ENCODE measurements at regions not wholly inside any gene's neighbourhood (a gene's known extent, or its start where the extent isn't known, plus 50 kb on each side); places are given as distances from the start of the nearest gene placed in this dataset.

- TF ChIP-seq, protein P1, sequence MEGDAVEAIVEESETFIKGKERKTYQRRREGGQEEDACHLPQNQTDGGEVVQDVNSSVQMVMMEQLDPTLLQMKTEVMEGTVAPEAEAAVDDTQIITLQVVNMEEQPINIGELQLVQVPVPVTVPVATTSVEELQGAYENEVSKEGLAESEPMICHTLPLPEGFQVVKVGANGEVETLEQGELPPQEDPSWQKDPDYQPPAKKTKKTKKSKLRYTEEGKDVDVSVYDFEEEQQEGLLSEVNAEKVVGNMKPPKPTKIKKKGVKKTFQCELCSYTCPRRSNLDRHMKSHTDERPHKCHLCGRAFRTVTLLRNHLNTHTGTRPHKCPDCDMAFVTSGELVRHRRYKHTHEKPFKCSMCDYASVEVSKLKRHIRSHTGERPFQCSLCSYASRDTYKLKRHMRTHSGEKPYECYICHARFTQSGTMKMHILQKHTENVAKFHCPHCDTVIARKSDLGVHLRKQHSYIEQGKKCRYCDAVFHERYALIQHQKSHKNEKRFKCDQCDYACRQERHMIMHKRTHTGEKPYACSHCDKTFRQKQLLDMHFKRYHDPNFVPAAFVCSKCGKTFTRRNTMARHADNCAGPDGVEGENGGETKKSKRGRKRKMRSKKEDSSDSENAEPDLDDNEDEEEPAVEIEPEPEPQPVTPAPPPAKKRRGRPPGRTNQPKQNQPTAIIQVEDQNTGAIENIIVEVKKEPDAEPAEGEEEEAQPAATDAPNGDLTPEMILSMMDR (IDR thresholded peaks at IDR 0.05), result no peak
- H3K36me3 ChIP-seq, result no peaks in the 10 kb centered on the region
- intact Hi-C loops (cut with DNase I), result no loop called here
- no peak for DNase-seq (ENCODE audit: low spot score in 2 of 2)
- no peaks in the 10 kb centered on the region for H3K4me1 ChIP-seq
- H3K9me3 ChIP-seq, result no peaks in the 10 kb centered on the region
- no peak overlapping the region for H3K27ac ChIP-seq
- H3K4me3 ChIP-seq, result no peak overlapping the region
- no peaks in the 10 kb centered on the region for H3K27me3 ChIP-seq
Measured at GRCh38 chrX:5142644-5143043, 1086.0 kb downstream of the NLGN4X start.

GRCh38 chrX:5122181-5122678 lies 1106.4 kb downstream of the NLGN4X start:
- intact Hi-C loops (cut with DNase I), result no loop called here
- TF ChIP-seq, protein P1 (IDR thresholded peaks at IDR 0.05), result no peak
- no peak overlapping the region for H3K4me3 ChIP-seq
- no peaks in the 10 kb centered on the region for H3K4me1 ChIP-seq
- H3K9me3 ChIP-seq, result no peaks in the 10 kb centered on the region
- no peaks in the 10 kb centered on the region for H3K27me3 ChIP-seq
- DNase-seq (ENCODE audit: low spot score in 2 of 2), result no peak
- no peak overlapping the region for H3K27ac ChIP-seq
- H3K36me3 ChIP-seq, result no peaks in the 10 kb centered on the region

DNA sequence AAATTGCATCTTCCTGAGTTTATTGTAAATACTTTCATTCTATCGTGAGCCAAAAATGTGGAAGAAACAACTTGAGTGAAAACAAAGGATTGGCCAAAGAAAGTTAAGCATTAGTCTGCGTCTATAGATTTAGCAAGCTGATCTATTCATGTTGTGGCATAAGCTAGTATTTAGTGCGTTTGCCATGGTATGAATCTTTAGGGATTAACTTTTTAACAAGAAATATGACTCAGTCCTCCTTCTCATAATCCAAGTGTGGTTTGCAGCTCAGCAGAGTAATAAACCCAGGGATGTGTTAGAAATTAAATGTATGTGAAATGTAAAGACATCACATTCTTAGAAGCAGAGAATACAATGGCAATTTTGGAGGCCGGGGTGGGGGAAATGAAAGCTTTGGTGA lies 1110.9 kb downstream of the NLGN4X start:
- H3K27ac ChIP-seq, result no peak overlapping the region
- no peaks in the 10 kb centered on the region for H3K4me1 ChIP-seq
- TF ChIP-seq, protein P1 (IDR thresholded peaks at IDR 0.05), result no peak
- intact Hi-C loops (cut with DNase I), result no loop called here
- H3K9me3 ChIP-seq, result no peaks in the 10 kb centered on the region
- H3K4me3 ChIP-seq, result no peak overlapping the region
- no peaks in the 10 kb centered on the region for H3K36me3 ChIP-seq
- no peak for DNase-seq (ENCODE audit: low spot score in 2 of 2)
- H3K27me3 ChIP-seq, result no peaks in the 10 kb centered on the region

- Histone ChIP-seq H3K9me3 (no peaks in the 10 kb centered on the region), H3K4me1 (no peaks in the 10 kb centered on the region), H3K36me3 (no peaks in the 10 kb centered on the region), H3K27me3 (no peaks in the 10 kb centered on the region), H3K4me3 (no peak overlapping the region), H3K27ac (no peak overlapping the region)
- intact Hi-C loops (cut with DNase I), result loop anchor here (2.0 kb wide), 1 partner anchor 566 kb away; no protein-coding TSS in a partner anchor
- DNase-seq (ENCODE audit: low spot score in 2 of 2), result no peak
- TF ChIP-seq, protein P1 (IDR thresholded peaks at IDR 0.05), result peak in 1 of 3 experiments; percentile 48
Measured at GRCh38 chrX:5113128-5113527, 1115.5 kb downstream of the NLGN4X start.

GRCh38 chrX:5100004-5100403 lies 1128.7 kb downstream of the NLGN4X start:
- no peak for DNase-seq (ENCODE audit: low spot score in 2 of 2)
- intact Hi-C loops (cut with DNase I), result no loop called here
- Histone ChIP-seq H3K9me3 (no peaks in the 10 kb centered on the region), H3K27me3 (no peaks in the 10 kb centered on the region), H3K4me1 (no peaks in the 10 kb centered on the region), H3K4me3 (no peak overlapping the region), H3K27ac (no peak overlapping the region), H3K36me3 (no peaks in the 10 kb centered on the region)
- TF ChIP-seq, protein P1 (IDR thresholded peaks at IDR 0.05), result no peak

DNA sequence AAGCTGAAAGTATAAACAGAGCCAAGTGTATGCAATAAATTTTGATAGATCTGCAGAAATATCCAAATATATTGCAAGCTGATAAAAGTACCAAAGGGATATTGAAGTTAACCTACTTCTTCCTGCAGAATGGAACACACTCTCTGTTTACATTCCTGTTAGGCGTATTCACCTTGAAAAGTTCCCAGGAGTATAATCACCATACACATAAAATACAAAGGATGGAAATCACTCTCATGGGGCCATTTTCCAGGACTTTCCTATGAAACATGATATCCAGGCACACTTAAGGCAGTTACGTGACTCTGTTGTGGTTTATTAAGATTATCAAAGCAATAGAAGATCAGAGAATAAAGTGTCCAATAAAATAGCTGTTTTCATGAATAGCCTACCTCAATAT lies 1142.3 kb downstream of the NLGN4X start:
- TF ChIP-seq, protein P1 (IDR thresholded peaks at IDR 0.05), result no peak
- Histone ChIP-seq H3K27ac (no peak overlapping the region), H3K4me1 (no peaks in the 10 kb centered on the region), H3K9me3 (no peaks in the 10 kb centered on the region), H3K27me3 (no peaks in the 10 kb centered on the region), H3K4me3 (no peak overlapping the region), H3K36me3 (no peaks in the 10 kb centered on the region)
- intact Hi-C loops (cut with DNase I), result no loop called here
- no peak for DNase-seq (ENCODE audit: low spot score in 2 of 2)

Data from ascending aorta (tissue), 2 donors.